GM12891 (cell line): ENCODE measurements at regions not wholly inside any gene's neighbourhood (a gene's known extent, or its start where the extent isn't known, plus 50 kb on each side); places are given as distances from the start of the nearest gene placed in this dataset.

Experiments used
- DNase-seq: peaks from one replicate; pipeline ENCODE4 v3.0.0; 2011; ENCODE audit warnings: low spot score; ENCODE audit not compliant: insufficient read length
- FAIRE-seq: peaks from 2 replicates; lab custom pipeline; 2011; peaks lifted over from hg19 to GRCh38; lab: Jason Lieb, UNC
- PAX5 ChIP-seq: IDR thresholded peaks from 2 replicates; pipeline ENCODE4 v1.6.1; 2011; ENCODE audit warnings: low read length, moderate library complexity, mild to moderate bottlenecking; ENCODE audit not compliant: insufficient read depth, severe bottlenecking
- POLR2A ChIP-seq: IDR thresholded peaks from 2 replicates; pipeline ENCODE4 v1.6.1; 2011; ENCODE audit warnings: low read depth, low read length, control low read depth
- POLR2AphosphoS5 ChIP-seq: IDR thresholded peaks from 2 replicates; pipeline ENCODE4 v1.6.1; 2011; ENCODE audit warnings: low read depth, low read length, control low read depth
- POU2F2 ChIP-seq: IDR thresholded peaks from 2 replicates; pipeline ENCODE4 v1.6.1; 2011; ENCODE audit warnings: low read depth, mild to moderate bottlenecking, control low read depth, low read length, moderate library complexity
- SPI1 ChIP-seq: IDR thresholded peaks from 2 replicates; pipeline ENCODE4 v1.6.1; 2011; ENCODE audit warnings: low read depth, low read length, control low read depth
- TAF1 ChIP-seq: IDR thresholded peaks from 2 replicates; pipeline ENCODE4 v1.6.1; 2011; ENCODE audit warnings: low read depth, low read length, control low read depth

DNA sequence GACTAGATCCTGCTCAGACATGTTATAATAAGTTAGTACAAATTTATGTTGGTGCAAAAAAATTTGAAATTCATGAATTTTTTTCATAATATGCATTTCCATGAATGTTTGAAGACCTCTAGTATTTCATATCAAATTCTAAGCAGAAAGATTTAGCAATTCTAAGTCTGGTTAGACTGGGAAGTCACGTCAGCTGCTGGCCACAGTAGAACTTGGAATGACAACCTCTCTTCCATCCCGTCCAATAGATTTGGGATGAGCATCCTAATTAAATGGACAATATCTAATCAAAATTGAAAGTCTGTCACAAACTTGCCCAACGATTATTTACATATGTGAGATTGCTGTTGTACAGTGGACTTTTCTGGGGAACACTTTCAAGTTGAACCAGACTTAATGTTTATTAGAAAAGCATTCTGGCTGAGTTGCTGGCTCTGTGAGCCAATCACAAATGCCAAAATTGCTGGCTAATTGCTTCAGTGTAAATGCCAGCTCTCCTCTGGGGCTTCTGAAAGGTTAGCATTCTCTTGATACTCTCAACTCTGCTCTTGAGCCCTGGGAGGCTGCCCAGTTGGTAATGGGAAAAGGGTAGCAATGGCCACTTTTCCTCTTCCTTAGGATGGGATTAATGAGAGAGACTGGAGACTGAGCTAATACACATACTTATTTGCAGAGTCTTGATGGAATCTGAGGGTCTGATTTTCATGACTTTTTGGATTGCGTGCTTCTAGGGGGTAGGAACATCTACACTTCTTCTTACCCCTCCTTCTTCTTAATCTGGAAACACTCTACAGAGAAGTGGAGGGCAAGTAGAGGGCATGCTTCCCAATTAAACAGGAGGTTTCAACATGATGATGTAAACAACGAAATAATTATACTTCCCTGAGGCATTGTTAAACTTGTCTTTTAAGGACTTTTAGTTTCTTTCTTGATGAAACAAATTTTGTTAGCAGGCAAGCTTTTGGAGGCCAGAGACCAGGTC is 253.5 kb downstream of the BAMBI start:
- FAIRE-seq, result no peak
- TF ChIP-seq TAF1 (no peak), POLR2A (no peak), POLR2AphosphoS5 (no peak), SPI1 (no peak), POU2F2 (no peak)
- no peak for DNase-seq

GRCh38 chr10:28935061-28935460 is 257.7 kb downstream of the BAMBI start:
- DNase-seq, result no peak
- TF ChIP-seq TAF1 (no peak), POLR2A (no peak), POU2F2 (no peak)
- FAIRE-seq, result no peak

DNA sequence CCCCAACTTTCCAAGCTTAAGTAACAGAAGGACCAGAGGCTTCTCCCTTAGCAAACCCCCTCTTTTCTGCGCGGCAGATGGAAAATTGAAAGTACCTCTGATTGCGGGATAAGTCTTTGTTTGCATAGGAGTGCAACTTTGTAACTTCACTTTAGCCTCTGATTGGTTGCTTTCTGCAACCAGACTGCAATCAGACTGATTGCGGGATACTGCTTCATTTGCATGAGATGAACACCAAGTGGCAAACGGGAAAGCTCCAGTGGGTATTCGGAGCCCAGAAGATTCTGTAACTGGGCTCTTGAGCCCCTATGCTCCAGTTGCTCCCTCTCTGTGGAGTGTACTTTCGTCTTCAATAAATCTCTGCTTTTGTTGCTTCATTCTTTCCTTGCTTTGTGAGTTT is 260.6 kb downstream of the BAMBI start:
- no peak for FAIRE-seq
- no peak for DNase-seq
- TF ChIP-seq PAX5 (no peak), POLR2AphosphoS5 (no peak), POU2F2 (no peak), SPI1 (no peak), TAF1 (no peak)

DNA sequence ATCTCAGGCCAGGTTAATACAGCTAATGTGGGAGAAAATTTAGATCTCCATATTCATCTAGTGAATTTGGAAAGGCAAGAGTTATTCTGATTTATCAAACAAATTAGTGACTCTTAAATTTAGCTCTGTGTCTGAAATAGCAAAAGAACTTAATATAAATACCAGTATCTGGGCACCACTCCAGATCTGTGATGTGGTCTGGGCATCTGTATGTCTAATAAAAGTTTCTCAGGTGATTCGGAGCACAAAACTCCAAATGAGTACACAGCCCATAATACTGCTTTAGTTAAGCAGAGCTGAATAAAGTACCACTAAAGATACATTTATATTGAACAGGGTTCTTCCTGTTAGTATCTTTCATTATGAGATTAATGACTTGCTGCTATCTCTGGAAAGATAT is 261.4 kb downstream of the BAMBI start:
- no peak for FAIRE-seq
- TF ChIP-seq PAX5, result no peak
- no peak for TF ChIP-seq POLR2AphosphoS5
- no peak for TF ChIP-seq SPI1
- no peak for TF ChIP-seq TAF1
- no peak for TF ChIP-seq POLR2A
- TF ChIP-seq POU2F2, result no peak
- no peak for DNase-seq

GRCh38 chr10:28939281-28940157 is 262.2 kb downstream of the BAMBI start:
- FAIRE-seq (no peak), DNase-seq (no peak)
- TF ChIP-seq PAX5 (no peak), POLR2A (no peak), POLR2AphosphoS5 (no peak)

GRCh38 chr10:28940158-28940888 is 263.0 kb downstream of the BAMBI start:
- TF ChIP-seq POLR2AphosphoS5 (no peak), POLR2A (no peak), POU2F2 (no peak), SPI1 (no peak), TAF1 (no peak), PAX5 (no peak)
- no peak for FAIRE-seq
- DNase-seq, result no peak

DNA sequence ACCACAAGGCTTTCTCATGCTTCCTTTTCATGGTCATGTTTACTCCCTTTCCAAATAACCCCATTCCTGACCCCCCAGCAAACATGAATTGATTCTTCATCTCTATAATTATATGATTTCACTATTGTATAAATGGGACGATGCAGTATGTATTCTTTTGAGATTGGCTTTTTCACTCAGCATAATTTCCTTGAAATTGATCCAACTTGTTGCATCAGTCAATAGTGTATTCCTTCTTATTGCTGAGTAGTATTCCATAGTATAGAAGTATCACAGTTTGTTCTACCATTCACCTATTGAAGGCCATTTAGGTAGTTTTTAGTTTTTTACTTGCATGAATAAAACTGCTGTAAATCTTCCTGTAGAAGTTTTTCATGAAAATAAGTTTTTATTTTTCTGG is 264.7 kb downstream of the BAMBI start:
- TF ChIP-seq POU2F2 (no peak), SPI1 (no peak), TAF1 (no peak), POLR2AphosphoS5 (no peak), POLR2A (no peak), PAX5 (no peak)
- DNase-seq (no peak), FAIRE-seq (no peak)

- TF ChIP-seq POLR2AphosphoS5 (no peak), TAF1 (no peak), PAX5 (no peak), POU2F2 (no peak), SPI1 (no peak), POLR2A (no peak)
- FAIRE-seq (no peak), DNase-seq (no peak)
Observed at GRCh38 chr10:28945959-28946358, 268.6 kb downstream of the BAMBI start.

GRCh38 chr10:28946479-28946878 is 269.2 kb downstream of the BAMBI start:
- TF ChIP-seq POU2F2, result no peak
- DNase-seq (no peak), FAIRE-seq (no peak)
